ENCODE measurements at regions not wholly inside any gene's neighbourhood (a gene's known extent, or its start where the extent isn't known, plus 50 kb on each side); places are given as distances from the start of the nearest gene placed in this dataset.

DNA sequence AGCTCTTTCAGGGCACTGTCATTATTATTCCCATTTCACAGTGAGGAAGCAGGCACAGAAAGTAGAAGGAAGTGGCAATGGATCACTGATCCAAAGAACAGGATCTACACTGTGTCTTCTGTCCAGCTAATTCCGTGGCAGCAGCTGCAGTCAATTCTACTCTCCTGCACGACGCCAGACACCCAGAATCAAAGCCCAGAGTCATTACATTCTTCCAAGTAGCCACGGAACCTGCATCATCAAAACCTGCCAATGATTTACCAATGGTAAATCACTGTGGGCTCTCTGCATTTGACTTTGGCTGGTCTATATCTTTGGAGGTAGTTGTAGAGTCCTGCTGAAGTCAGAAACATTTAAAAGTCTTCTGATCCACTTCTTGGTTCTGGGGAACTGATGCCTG lies 767.7 kb downstream of the LIG4 start (continued):
- no peak for TF ChIP-seq ZNF416 (CRISPR knock-in tag; IDR thresholded peaks at IDR 0.05)
- TF ChIP-seq, protein P1, sequence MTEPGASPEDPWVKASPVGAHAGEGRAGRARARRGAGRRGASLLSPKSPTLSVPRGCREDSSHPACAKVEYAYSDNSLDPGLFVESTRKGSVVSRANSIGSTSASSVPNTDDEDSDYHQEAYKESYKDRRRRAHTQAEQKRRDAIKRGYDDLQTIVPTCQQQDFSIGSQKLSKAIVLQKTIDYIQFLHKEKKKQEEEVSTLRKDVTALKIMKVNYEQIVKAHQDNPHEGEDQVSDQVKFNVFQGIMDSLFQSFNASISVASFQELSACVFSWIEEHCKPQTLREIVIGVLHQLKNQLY (CRISPR knock-in tag; IDR thresholded peaks at IDR 0.05), result no peak

DNA sequence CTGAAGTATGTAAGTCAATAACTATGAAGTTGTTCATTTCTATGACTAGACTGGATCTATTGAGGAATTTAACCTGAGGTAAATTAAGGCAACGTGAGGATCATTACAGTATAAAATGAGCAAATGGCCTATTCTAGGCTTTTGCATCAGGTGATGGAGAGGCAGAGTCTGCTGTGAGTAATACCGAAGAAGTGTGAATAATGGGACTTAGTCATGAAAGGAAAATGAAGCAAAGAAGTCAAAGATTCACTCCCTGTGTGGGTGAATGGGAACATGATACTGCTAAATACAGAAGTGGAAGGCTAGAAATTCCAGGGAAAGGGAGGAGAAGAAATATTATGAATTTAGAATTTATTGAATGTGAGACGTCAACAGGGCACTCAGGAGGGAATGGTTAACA lies 774.1 kb downstream of the LIG4 start:
- CTCF ChIA-PET, result no interaction called here
- TF ChIP-seq, protein P2, sequence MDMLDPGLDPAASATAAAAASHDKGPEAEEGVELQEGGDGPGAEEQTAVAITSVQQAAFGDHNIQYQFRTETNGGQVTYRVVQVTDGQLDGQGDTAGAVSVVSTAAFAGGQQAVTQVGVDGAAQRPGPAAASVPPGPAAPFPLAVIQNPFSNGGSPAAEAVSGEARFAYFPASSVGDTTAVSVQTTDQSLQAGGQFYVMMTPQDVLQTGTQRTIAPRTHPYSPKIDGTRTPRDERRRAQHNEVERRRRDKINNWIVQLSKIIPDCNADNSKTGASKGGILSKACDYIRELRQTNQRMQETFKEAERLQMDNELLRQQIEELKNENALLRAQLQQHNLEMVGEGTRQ (CRISPR knock-in tag; IDR thresholded peaks at IDR 0.05), result no peak
- TF ChIP-seq, protein P3, sequence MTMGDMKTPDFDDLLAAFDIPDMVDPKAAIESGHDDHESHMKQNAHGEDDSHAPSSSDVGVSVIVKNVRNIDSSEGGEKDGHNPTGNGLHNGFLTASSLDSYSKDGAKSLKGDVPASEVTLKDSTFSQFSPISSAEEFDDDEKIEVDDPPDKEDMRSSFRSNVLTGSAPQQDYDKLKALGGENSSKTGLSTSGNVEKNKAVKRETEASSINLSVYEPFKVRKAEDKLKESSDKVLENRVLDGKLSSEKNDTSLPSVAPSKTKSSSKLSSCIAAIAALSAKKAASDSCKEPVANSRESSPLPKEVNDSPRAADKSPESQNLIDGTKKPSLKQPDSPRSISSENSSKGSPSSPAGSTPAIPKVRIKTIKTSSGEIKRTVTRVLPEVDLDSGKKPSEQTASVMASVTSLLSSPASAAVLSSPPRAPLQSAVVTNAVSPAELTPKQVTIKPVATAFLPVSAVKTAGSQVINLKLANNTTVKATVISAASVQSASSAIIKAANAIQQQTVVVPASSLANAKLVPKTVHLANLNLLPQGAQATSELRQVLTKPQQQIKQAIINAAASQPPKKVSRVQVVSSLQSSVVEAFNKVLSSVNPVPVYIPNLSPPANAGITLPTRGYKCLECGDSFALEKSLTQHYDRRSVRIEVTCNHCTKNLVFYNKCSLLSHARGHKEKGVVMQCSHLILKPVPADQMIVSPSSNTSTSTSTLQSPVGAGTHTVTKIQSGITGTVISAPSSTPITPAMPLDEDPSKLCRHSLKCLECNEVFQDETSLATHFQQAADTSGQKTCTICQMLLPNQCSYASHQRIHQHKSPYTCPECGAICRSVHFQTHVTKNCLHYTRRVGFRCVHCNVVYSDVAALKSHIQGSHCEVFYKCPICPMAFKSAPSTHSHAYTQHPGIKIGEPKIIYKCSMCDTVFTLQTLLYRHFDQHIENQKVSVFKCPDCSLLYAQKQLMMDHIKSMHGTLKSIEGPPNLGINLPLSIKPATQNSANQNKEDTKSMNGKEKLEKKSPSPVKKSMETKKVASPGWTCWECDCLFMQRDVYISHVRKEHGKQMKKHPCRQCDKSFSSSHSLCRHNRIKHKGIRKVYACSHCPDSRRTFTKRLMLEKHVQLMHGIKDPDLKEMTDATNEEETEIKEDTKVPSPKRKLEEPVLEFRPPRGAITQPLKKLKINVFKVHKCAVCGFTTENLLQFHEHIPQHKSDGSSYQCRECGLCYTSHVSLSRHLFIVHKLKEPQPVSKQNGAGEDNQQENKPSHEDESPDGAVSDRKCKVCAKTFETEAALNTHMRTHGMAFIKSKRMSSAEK (CRISPR knock-in tag; IDR thresholded peaks at IDR 0.05; ENCODE audit: borderline replicate concordance), result no peak
- TF ChIP-seq TP53 (CRISPR knock-in tag; IDR thresholded peaks at IDR 0.05), result no peak
- no peak for TF ChIP-seq ZNF671 (CRISPR knock-in tag; IDR thresholded peaks at IDR 0.05)
- POLR2A ChIA-PET, result no interaction called here
- Mint-ChIP-seq H3K27ac (no peak overlapping the region), H3K36me3 (no peaks in the 10 kb centered on the region), H3K4me1 (peaks cover under 1% of the 10 kb centered on the region; the same call in 1 of the 2 replicates), H3K27me3 (ENCODE audit: low read depth) (no peaks in the 10 kb centered on the region), H3K4me3 (no peak overlapping the region), H3K9me3 (no peaks in the 10 kb centered on the region)
- DNase-seq (ENCODE audit: low spot score), result no peak
- ATAC-seq, result no peak

DNA sequence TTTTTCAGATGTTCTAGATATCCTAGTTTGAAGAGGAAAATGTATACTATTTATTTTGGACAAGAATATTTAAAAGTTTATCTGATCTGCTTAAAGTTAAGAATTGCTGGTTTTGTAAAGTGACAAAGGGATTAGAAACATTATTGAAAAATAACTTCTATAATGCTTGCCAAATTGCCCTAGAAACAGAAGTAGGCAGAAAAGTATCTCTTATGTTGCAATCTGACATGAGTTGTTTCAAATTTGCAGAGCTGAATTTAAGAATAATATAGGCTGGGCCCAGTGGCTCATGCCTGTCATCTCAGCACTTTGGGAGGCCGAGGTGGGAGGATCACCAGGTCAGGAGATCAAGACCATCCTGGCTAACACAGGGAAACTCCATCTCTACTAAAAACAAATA lies 777.1 kb downstream of the LIG4 start:
- no peak overlapping the region for H3K4me3 Mint-ChIP-seq
- CTCF ChIA-PET, result no interaction called here
- H3K4me1 Mint-ChIP-seq, result peaks cover 11% of the 10 kb centered on the region
- no peak overlapping the region for H3K27ac Mint-ChIP-seq
- H3K27me3 Mint-ChIP-seq (ENCODE audit: low read depth), result no peaks in the 10 kb centered on the region
- H3K9me3 Mint-ChIP-seq, result no peaks in the 10 kb centered on the region
- no peaks in the 10 kb centered on the region for H3K36me3 Mint-ChIP-seq
- POLR2A ChIA-PET, result no interaction called here
- DNase-seq (ENCODE audit: low spot score) (no peak), ATAC-seq (no peak)
- TF ChIP-seq ZNF416 (CRISPR knock-in tag; IDR thresholded peaks at IDR 0.05) (no peak), NR3C1 (CRISPR knock-in tag; conservative IDR thresholded peaks at IDR 0.05; ENCODE audit: low read depth) (no peak), GTF2I (CRISPR knock-in tag; conservative IDR thresholded peaks at IDR 0.05) (no peak), ZBTB21 (CRISPR knock-in tag; IDR thresholded peaks at IDR 0.05; ENCODE audit: borderline replicate concordance) (no peak), NFE2L1 (CRISPR knock-in tag; IDR thresholded peaks at IDR 0.05) (no peak), CBFB (CRISPR knock-in tag; IDR thresholded peaks at IDR 0.05; ENCODE audit: low read depth) (no peak), GABPB1 (CRISPR knock-in tag; IDR thresholded peaks at IDR 0.05) (no peak), IRF2 (CRISPR knock-in tag; IDR thresholded peaks at IDR 0.05; ENCODE audit: borderline replicate concordance, low read depth) (no peak), ATF1 (CRISPR knock-in tag; IDR thresholded peaks at IDR 0.05) (no peak), SMAD3 (CRISPR knock-in tag; IDR thresholded peaks at IDR 0.05; ENCODE audit: borderline replicate concordance) (no peak), ZNF396 (CRISPR knock-in tag; IDR thresholded peaks at IDR 0.05; ENCODE audit: borderline replicate concordance) (no peak)
- TF ChIP-seq, protein P4, sequence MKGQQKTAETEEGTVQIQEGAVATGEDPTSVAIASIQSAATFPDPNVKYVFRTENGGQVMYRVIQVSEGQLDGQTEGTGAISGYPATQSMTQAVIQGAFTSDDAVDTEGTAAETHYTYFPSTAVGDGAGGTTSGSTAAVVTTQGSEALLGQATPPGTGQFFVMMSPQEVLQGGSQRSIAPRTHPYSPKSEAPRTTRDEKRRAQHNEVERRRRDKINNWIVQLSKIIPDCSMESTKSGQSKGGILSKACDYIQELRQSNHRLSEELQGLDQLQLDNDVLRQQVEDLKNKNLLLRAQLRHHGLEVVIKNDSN (CRISPR knock-in tag; IDR thresholded peaks at IDR 0.05), result no peak
- TF ChIP-seq, protein P5, sequence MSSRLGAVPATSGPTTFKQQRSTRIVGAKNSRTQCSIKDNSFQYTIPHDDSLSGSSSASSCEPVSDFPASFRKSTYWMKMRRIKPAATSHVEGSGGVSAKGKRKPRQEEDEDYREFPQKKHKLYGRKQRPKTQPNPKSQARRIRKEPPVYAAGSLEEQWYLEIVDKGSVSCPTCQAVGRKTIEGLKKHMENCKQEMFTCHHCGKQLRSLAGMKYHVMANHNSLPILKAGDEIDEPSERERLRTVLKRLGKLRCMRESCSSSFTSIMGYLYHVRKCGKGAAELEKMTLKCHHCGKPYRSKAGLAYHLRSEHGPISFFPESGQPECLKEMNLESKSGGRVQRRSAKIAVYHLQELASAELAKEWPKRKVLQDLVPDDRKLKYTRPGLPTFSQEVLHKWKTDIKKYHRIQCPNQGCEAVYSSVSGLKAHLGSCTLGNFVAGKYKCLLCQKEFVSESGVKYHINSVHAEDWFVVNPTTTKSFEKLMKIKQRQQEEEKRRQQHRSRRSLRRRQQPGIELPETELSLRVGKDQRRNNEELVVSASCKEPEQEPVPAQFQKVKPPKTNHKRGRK (CRISPR knock-in tag; IDR thresholded peaks at IDR 0.05; ENCODE audit: borderline replicate concordance), result no peak
- TF ChIP-seq, protein P6, sequence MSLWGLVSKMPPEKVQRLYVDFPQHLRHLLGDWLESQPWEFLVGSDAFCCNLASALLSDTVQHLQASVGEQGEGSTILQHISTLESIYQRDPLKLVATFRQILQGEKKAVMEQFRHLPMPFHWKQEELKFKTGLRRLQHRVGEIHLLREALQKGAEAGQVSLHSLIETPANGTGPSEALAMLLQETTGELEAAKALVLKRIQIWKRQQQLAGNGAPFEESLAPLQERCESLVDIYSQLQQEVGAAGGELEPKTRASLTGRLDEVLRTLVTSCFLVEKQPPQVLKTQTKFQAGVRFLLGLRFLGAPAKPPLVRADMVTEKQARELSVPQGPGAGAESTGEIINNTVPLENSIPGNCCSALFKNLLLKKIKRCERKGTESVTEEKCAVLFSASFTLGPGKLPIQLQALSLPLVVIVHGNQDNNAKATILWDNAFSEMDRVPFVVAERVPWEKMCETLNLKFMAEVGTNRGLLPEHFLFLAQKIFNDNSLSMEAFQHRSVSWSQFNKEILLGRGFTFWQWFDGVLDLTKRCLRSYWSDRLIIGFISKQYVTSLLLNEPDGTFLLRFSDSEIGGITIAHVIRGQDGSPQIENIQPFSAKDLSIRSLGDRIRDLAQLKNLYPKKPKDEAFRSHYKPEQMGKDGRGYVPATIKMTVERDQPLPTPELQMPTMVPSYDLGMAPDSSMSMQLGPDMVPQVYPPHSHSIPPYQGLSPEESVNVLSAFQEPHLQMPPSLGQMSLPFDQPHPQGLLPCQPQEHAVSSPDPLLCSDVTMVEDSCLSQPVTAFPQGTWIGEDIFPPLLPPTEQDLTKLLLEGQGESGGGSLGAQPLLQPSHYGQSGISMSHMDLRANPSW (CRISPR knock-in tag; conservative IDR thresholded peaks at IDR 0.05; ENCODE audit: low read depth), result no peak
- TF ChIP-seq, protein P7, sequence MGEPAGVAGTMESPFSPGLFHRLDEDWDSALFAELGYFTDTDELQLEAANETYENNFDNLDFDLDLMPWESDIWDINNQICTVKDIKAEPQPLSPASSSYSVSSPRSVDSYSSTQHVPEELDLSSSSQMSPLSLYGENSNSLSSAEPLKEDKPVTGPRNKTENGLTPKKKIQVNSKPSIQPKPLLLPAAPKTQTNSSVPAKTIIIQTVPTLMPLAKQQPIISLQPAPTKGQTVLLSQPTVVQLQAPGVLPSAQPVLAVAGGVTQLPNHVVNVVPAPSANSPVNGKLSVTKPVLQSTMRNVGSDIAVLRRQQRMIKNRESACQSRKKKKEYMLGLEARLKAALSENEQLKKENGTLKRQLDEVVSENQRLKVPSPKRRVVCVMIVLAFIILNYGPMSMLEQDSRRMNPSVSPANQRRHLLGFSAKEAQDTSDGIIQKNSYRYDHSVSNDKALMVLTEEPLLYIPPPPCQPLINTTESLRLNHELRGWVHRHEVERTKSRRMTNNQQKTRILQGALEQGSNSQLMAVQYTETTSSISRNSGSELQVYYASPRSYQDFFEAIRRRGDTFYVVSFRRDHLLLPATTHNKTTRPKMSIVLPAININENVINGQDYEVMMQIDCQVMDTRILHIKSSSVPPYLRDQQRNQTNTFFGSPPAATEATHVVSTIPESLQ (CRISPR knock-in tag; IDR thresholded peaks at IDR 0.05), result no peak
- TF ChIP-seq, protein P8, sequence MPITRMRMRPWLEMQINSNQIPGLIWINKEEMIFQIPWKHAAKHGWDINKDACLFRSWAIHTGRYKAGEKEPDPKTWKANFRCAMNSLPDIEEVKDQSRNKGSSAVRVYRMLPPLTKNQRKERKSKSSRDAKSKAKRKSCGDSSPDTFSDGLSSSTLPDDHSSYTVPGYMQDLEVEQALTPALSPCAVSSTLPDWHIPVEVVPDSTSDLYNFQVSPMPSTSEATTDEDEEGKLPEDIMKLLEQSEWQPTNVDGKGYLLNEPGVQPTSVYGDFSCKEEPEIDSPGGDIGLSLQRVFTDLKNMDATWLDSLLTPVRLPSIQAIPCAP (CRISPR knock-in tag; IDR thresholded peaks at IDR 0.05), result no peak
